ENCODE measurements at regions not wholly inside any gene's neighbourhood (a gene's known extent, or its start where the extent isn't known, plus 50 kb on each side); places are given as distances from the start of the nearest gene placed in this dataset.
A peak's percentile ranks its signal among the peaks of the same experiment; 100 is the strongest.

DNA sequence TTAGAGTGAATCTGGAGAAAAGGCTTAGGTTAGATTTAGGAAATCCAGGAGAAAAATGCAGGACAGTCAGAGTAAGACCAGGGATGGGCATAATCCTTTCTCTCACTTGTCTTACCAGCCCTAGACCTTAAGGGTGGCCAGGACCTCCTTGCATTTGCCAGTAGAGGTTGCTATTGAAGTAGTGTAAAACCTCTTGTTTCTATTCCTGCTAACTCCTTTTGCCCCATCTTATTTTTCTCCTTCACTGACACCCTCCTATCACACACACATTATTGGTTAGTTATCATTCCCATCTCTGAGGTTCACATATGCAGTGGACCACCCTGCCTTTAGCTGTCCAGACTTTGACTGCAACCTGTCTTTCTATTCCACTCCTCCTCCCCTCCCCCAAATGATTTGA is 75.0 kb upstream of the MACF1 start:
- peaks cover 16% of the 10 kb centered on the region for H3K4me1 ChIP-seq (ENCODE audit: low read depth)
- no peak overlapping the region for H3K27ac ChIP-seq
- peak in 1 of 2 donors; percentile 61 for DNase-seq (ENCODE audit: low read depth in 1 of 2, low spot score in 1 of 2)

GRCh38 chr1:39130325-39130724 is 74.2 kb upstream of the MACF1 start:
- H3K9me3 ChIP-seq (ENCODE audit: low read depth), result no peaks in the 10 kb centered on the region
- no peaks in the 10 kb centered on the region for H3K27me3 ChIP-seq
- no peak for TF ChIP-seq CTCF (IDR thresholded peaks at IDR 0.05; ENCODE audit: low read depth, low read length)
- H3K4me3 ChIP-seq, result no peak overlapping the region
- peak in 1 of 2 donors; percentile 87 for DNase-seq (ENCODE audit: low read depth in 1 of 2, low spot score in 1 of 2)
- no peak overlapping the region for H3K27ac ChIP-seq
- H3K36me3 ChIP-seq, result no peaks in the 10 kb centered on the region
- peaks cover 16% of the 10 kb centered on the region for H3K4me1 ChIP-seq (ENCODE audit: low read depth)

More for the DNA sequence above, 75.0 kb upstream of the MACF1 start:
- no peaks in the 10 kb centered on the region for H3K36me3 ChIP-seq
- no peaks in the 10 kb centered on the region for H3K27me3 ChIP-seq
- peak; percentile 44 for TF ChIP-seq CTCF (IDR thresholded peaks at IDR 0.05; ENCODE audit: low read depth, low read length)
- no peak overlapping the region for H3K4me3 ChIP-seq
- no peaks in the 10 kb centered on the region for H3K9me3 ChIP-seq (ENCODE audit: low read depth)

GRCh38 chr1:39131940-39132339 is 72.6 kb upstream of the MACF1 start:
- no peak for TF ChIP-seq CTCF (IDR thresholded peaks at IDR 0.05; ENCODE audit: low read depth, low read length)
- no peaks in the 10 kb centered on the region for H3K36me3 ChIP-seq
- DNase-seq (ENCODE audit: low read depth in 1 of 2, low spot score in 1 of 2), result no peak
- no peak overlapping the region for H3K4me3 ChIP-seq
- no peaks in the 10 kb centered on the region for H3K9me3 ChIP-seq (ENCODE audit: low read depth)
- no peaks in the 10 kb centered on the region for H3K27me3 ChIP-seq
- H3K27ac ChIP-seq, result peak overlapping the region; percentile 68
- peaks cover 14% of the 10 kb centered on the region for H3K4me1 ChIP-seq (ENCODE audit: low read depth)

DNA sequence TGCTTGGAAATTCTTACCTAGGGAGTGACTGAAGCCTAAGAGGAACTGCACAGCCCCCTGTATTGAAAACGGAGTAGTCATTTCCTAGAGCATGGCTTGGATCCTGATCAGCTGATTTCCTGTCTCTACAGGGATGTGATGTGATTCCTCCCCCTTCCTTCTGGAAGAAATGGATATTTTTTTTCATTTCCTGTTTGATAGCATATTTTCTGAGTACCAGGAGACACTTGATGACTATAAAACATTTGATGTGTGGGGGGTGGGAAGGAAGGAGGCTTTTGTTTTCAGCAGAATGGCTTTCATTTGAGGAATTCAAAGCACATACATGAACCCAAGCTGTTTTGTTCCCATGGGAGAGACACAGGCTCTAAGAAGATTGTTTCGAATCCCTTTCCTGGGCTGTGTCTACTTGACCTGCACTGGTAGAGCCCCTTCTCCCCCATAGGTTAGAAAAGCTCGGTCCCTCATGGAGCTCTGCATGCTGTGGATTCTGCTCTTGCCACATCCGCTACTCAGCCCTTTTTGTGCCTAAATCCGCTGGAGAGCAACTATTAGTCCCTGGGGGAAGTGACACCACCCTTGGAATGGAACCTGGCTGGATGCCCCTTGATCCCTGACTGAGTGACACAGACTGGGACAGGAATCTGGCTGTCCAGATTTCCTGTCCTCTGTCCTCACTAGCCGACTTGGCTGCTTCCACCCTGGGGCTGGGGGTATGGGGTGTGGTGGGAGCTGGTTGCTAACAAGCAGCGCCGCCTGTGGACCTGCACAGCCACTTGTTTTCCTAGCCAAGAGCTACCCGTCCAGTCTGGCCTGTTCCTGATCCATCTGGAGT is 71.8 kb upstream of the MACF1 start:
- peak; percentile 65 to 67 for DNase-seq (ENCODE audit: low read depth in 1 of 2, low spot score in 1 of 2)
- Histone ChIP-seq H3K9me3 (ENCODE audit: low read depth) (no peaks in the 10 kb centered on the region), H3K27ac (peak overlapping the region; percentile 68), H3K27me3 (no peaks in the 10 kb centered on the region), H3K36me3 (no peaks in the 10 kb centered on the region), H3K4me1 (ENCODE audit: low read depth) (peaks cover 7% of the 10 kb centered on the region), H3K4me3 (no peak overlapping the region)
- peak; percentile 40 for TF ChIP-seq CTCF (IDR thresholded peaks at IDR 0.05; ENCODE audit: low read depth, low read length)

- no peak for DNase-seq (ENCODE audit: low read depth in 1 of 2, low spot score in 1 of 2)
- H3K4me3 ChIP-seq, result no peak overlapping the region
- no peak for TF ChIP-seq CTCF (IDR thresholded peaks at IDR 0.05; ENCODE audit: low read depth, low read length)
- H3K27me3 ChIP-seq, result no peaks in the 10 kb centered on the region
- no peaks in the 10 kb centered on the region for H3K9me3 ChIP-seq (ENCODE audit: low read depth)
- H3K4me1 ChIP-seq (ENCODE audit: low read depth), result peaks cover 6% of the 10 kb centered on the region
- peak overlapping the region; percentile 68 for H3K27ac ChIP-seq
- no peaks in the 10 kb centered on the region for H3K36me3 ChIP-seq
Observed at GRCh38 chr1:39133340-39133684, 71.2 kb upstream of the MACF1 start.
